RWPE2 (cell line): ENCODE measurements at regions not wholly inside any gene's neighbourhood (a gene's known extent, or its start where the extent isn't known, plus 50 kb on each side); places are given as distances from the start of the nearest gene placed in this dataset.
"Not testable (repeated sequence)": the region's sequence is repeated elsewhere in the genome, so short reads cannot be mapped to it uniquely, and the experiment has no call there.

Source experiments
- ATAC-seq: fragments of 200-7000 bp; cut with Tn5 transposase; 3 replicates; pipeline ENCODE4 v1.9.1; 2021; ENCODE audit warnings: low read depth
- DNase-seq: peaks from one replicate; pipeline ENCODE4 v3.0.0-alpha.2; 2020; ENCODE audit warnings: low spot score
- H3K27ac ChIP-seq: fragments of 450-650 bp; 2 replicates; pipeline ENCODE4 v1.5.1; 2017; ENCODE audit warnings: mild to moderate bottlenecking; ENCODE audit not compliant: poor library complexity, severe bottlenecking
- H3K27me3 ChIP-seq: fragments of 250-450 bp; sonication (Bioruptor Pico); 2 replicates; pipeline ENCODE4 v1.5.1; 2021; ENCODE audit warnings: mild to moderate bottlenecking, moderate library complexity; ENCODE audit not compliant: insufficient read depth, poor library complexity, severe bottlenecking
- H3K36me3 ChIP-seq: fragments of 250-450 bp; sonication (Bioruptor Pico); 2 replicates; pipeline ENCODE4 v1.5.1; 2020; ENCODE audit warnings: low read depth, mild to moderate bottlenecking, moderate library complexity
- H3K4me1 ChIP-seq: fragments of 250-450 bp; sonication (Bioruptor Pico); 2 replicates; pipeline ENCODE4 v1.5.1; 2021; ENCODE audit warnings: mild to moderate bottlenecking, moderate library complexity; ENCODE audit not compliant: insufficient read depth, poor library complexity, severe bottlenecking
- H3K4me3 ChIP-seq: fragments of 250-450 bp; sonication (Bioruptor Pico); 2 replicates; pipeline ENCODE4 v1.5.1; 2021; ENCODE audit warnings: mild to moderate bottlenecking, moderate library complexity; ENCODE audit not compliant: severe bottlenecking
- H3K9me3 ChIP-seq: fragments of 250-450 bp; sonication (Bioruptor Pico); 2 replicates; pipeline ENCODE4 v1.5.1; 2021; ENCODE audit warnings: mild to moderate bottlenecking, moderate library complexity; ENCODE audit not compliant: severe bottlenecking
- TF ChIP-seq, protein P1 (sequence below): fragments of 450-650 bp; IDR thresholded peaks from one replicate; pipeline ENCODE4 v1.5.1; 2017; ENCODE audit warnings: mild to moderate bottlenecking, moderate library complexity; ENCODE audit not compliant: poor library complexity, severe bottlenecking

DNA sequence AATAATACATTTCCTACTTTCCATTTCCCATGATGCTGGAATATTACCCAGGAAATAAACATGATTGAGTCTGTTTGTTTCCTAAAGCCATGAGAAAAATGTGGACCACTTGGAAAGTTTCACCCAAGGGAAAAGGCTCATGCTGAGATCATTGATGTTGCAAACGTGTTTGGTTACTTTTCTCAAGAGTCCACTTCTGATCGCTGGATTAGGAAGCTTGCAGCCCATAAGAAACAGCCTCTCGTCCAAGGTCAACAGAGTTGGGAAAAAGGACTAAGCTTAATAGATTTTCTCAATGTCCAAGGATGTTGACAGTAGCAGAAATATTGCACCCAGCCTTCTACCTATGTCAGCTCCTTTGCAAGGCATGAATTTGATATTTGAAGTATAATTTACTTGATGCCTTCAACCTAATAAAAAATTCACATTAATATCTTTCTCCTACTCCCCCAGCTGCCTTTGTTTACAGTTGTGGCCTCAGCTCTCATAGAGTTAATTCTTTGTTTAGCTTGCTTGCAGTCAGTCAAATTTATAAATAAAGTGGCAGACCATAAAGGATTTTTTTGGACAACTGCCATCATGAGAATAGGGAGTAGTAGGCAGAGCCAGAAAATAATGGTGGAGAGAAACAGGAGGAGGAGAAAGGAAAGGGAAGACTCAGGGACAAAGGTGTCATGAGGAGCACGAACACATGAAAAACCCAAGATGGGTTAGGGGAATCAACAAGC lies 65.6 kb upstream of the BLTP1 start:
- H3K27ac ChIP-seq = no peak overlapping the region

DNA sequence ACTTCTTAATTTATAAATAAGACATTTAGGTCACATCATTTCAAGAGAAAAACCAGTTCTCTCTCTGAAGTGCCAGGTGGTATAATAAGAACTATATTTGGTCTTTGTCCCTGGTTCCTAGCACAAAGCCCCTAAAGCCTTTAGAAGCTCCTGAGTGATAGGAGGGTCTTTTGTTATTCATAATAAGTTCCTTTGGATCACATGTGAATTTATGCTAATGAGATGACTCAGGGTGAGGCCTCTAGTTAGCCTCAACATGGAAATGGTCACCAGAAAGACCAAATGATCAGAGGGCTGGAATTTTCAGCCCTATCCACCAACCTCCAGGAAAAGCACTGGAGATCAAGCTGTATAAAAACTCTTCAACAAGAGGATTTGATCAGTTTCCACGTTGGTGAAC lies 68.1 kb upstream of the BLTP1 start:
- ATAC-seq (no peak), DNase-seq (no peak)
- Histone ChIP-seq H3K27ac (no peak overlapping the region), H3K4me1 (no peaks in the 10 kb centered on the region), H3K36me3 (no peaks in the 10 kb centered on the region), H3K4me3 (no peak overlapping the region), H3K9me3 (no peaks in the 10 kb centered on the region), H3K27me3 (no peaks in the 10 kb centered on the region)
- TF ChIP-seq, protein P1, sequence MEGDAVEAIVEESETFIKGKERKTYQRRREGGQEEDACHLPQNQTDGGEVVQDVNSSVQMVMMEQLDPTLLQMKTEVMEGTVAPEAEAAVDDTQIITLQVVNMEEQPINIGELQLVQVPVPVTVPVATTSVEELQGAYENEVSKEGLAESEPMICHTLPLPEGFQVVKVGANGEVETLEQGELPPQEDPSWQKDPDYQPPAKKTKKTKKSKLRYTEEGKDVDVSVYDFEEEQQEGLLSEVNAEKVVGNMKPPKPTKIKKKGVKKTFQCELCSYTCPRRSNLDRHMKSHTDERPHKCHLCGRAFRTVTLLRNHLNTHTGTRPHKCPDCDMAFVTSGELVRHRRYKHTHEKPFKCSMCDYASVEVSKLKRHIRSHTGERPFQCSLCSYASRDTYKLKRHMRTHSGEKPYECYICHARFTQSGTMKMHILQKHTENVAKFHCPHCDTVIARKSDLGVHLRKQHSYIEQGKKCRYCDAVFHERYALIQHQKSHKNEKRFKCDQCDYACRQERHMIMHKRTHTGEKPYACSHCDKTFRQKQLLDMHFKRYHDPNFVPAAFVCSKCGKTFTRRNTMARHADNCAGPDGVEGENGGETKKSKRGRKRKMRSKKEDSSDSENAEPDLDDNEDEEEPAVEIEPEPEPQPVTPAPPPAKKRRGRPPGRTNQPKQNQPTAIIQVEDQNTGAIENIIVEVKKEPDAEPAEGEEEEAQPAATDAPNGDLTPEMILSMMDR = no peak

More for the DNA sequence above, 65.6 kb upstream of the BLTP1 start:
- H3K4me1 ChIP-seq = no peaks in the 10 kb centered on the region
- DNase-seq (no peak), ATAC-seq (no peak)
- no peaks in the 10 kb centered on the region for H3K27me3 ChIP-seq
- no peaks in the 10 kb centered on the region for H3K9me3 ChIP-seq
- no peak overlapping the region for H3K4me3 ChIP-seq
- no peaks in the 10 kb centered on the region for H3K36me3 ChIP-seq
- TF ChIP-seq, protein P1 = no peak

DNA sequence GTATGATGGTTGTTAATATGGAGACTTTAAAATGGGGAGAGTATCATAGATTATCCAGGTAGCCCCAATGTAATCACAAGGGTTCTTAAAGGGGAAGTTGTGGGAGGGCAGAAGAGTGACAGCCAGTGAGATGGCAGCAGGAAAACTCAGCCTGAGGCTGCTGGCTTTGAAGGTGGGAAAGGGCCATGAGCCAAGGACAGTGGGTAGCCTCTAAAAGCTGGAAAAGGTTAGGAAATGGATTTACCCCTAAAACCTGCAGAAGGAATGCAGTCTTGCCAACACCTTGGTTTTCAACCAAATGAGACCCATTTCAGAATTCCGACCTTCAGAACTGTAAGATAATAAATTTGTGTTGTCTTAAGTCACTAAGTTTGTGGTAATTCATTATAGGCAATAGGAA lies 68.8 kb upstream of the BLTP1 start:
- Histone ChIP-seq H3K36me3 (no peaks in the 10 kb centered on the region), H3K4me3 (no peak overlapping the region), H3K27me3 (no peaks in the 10 kb centered on the region), H3K9me3 (no peaks in the 10 kb centered on the region), H3K27ac (no peak overlapping the region), H3K4me1 (no peaks in the 10 kb centered on the region)
- TF ChIP-seq, protein P1 = no peak
- ATAC-seq (no peak), DNase-seq (no peak)

DNA sequence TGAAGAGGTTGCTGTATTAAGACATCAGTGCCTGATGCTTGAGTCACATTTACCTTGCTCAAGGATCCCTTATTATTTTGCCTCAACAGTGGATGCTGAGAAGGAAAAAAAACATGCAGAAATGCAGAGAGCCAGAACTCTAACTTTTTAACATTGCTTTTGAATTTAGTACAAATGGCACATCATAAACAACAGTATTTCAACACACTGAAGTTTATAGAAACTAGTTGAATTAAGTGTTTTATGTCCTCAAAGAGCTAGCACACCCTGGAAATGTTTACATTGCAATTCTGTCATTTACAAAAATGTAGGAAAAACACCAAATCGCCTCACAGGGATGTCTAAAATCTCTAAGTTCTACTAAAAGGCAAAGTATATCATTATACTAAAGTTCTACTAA lies 69.5 kb upstream of the BLTP1 start:
- DNase-seq = no peak
- Histone ChIP-seq H3K27me3 (no peaks in the 10 kb centered on the region), H3K27ac (no peak overlapping the region), H3K4me3 (no peak overlapping the region), H3K9me3 (no peaks in the 10 kb centered on the region), H3K36me3 (no peaks in the 10 kb centered on the region), H3K4me1 (no peaks in the 10 kb centered on the region)
- TF ChIP-seq, protein P1 = no peak
- no peak for ATAC-seq

DNA sequence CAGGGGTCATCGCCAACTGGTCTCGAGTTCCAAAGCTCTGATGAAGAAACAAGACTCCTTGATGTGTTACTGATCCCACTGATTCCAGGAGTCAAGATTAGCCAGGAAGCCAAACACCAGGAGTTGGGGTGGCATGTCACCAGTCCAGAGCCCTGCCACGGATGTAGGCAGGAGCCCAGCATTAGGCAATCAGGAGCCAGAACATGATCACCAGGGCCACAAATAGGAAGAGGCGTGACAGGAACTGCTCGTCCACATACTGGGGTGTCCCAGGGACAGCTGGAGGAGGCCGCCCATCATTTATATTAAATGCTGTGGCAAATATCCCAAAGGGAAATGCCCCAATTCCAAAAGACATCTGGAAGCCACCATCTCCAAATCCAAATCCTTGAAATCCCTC lies 74.5 kb upstream of the BLTP1 start:
- not testable (repeated sequence) for H3K27me3 ChIP-seq, H3K27ac ChIP-seq, H3K36me3 ChIP-seq, H3K4me3 ChIP-seq, DNase-seq, H3K4me1 ChIP-seq, ATAC-seq, H3K9me3 ChIP-seq

DNA sequence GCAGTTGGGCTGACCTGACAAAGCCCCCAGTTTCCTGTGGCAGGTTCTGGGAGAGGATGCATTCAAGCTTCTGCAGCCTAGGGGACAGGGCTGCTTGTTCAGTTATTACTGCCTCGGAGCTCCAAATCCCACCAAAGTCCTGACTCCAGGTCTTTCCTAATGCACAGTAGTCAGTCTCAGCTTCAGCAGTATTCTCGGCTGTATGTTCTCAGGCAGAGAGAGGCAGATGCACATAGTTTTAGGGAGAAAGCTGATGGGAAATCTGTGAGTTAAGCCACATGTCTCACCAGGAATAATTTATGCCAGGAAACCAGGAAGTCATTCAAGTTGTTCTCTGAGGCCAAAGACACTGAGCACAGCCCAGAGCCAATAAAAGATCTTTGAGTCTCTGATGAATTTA lies 75.3 kb upstream of the BLTP1 start:
- not testable (repeated sequence) for H3K27ac ChIP-seq, H3K4me3 ChIP-seq, H3K36me3 ChIP-seq, H3K27me3 ChIP-seq, DNase-seq, ATAC-seq, H3K9me3 ChIP-seq, H3K4me1 ChIP-seq
